HepG2 (cell line): ENCODE measurements at regions not wholly inside any gene's neighbourhood (a gene's known extent, or its start where the extent isn't known, plus 50 kb on each side); places are given as distances from the start of the nearest gene placed in this dataset.

Experiments
- CBX5 ChIP-seq: sonication (generic); formaldehyde crosslinking; IDR thresholded peaks from 2 replicates; pipeline ENCODE4 v1.4.0; 2020; ENCODE audit warnings: missing genetic modification reagents, borderline replicate concordance
- CREB1 ChIP-seq, 2 experiments: fragments of 450-650 bp in 1 of 2; IDR thresholded peaks; 2 replicates each; pipeline ENCODE4 v1.6.1; 2016 to 2017; ENCODE audit warnings: control low read depth in 1 of 2, mild to moderate bottlenecking in 1 of 2, missing compliant biosample characterization in 1 of 2, missing genetic modification characterization in 1 of 2
- FOXA3 ChIP-seq: IDR thresholded peaks from 2 replicates; pipeline ENCODE4 v1.6.1; 2016; ENCODE audit warnings: missing genetic modification reagents, missing compliant biosample characterization
- HMG20A ChIP-seq: IDR thresholded peaks from 2 replicates; pipeline ENCODE4 v1.6.1; 2016; ENCODE audit warnings: borderline replicate concordance
- HMGXB4 ChIP-seq, 2 experiments: sonication (generic) in 1 of 2; formaldehyde crosslinking in 1 of 2; IDR thresholded peaks; 2 replicates each; pipeline versions ENCODE4 v1.4.0 to v1.6.1; 2018 to 2020; ENCODE audit warnings: missing genetic modification reagents in 2 of 2, borderline replicate concordance in 1 of 2, low read depth in 1 of 2, mild to moderate bottlenecking in 1 of 2, missing biosample characterization in 1 of 2
- LCORL ChIP-seq, 2 experiments: fragments of 450-650 bp in 1 of 2; sonication (generic) in 1 of 2; formaldehyde crosslinking in 1 of 2; IDR thresholded peaks; 2 replicates each; pipeline versions ENCODE4 v1.5.0 to v1.6.1; 2017 to 2020; ENCODE audit warnings: antibody characterized with exemption in 1 of 2, missing genetic modification reagents in 1 of 2
- MIXL1 ChIP-seq: IDR thresholded peaks from 2 replicates; pipeline ENCODE4 v1.6.1; 2016
- NFKBIZ ChIP-seq: IDR thresholded peaks from 2 replicates; pipeline ENCODE4 v1.6.1; 2018; ENCODE audit warnings: missing genetic modification reagents, missing compliant biosample characterization
- POGK ChIP-seq: sonication (generic); formaldehyde crosslinking; conservative IDR thresholded peaks from 2 replicates; pipeline ENCODE4 v1.8.0; 2022; ENCODE audit warnings: mild to moderate bottlenecking, moderate library complexity, missing genetic modification reagents
- TBP ChIP-seq: sonication (generic); formaldehyde crosslinking; IDR thresholded peaks from 2 replicates; pipeline ENCODE4 v1.5.0; 2020; ENCODE audit warnings: missing genetic modification reagents
- ZNF180 ChIP-seq: sonication (generic); formaldehyde crosslinking; IDR thresholded peaks from 2 replicates; pipeline ENCODE4 v1.4.0; 2020; ENCODE audit warnings: low read depth, missing genetic modification reagents, borderline replicate concordance
- ZNF496 ChIP-seq: sonication (generic); formaldehyde crosslinking; IDR thresholded peaks from 2 replicates; pipeline ENCODE4 v1.8.1; 2023; ENCODE audit warnings: mild to moderate bottlenecking, moderate library complexity, missing genetic modification reagents; ENCODE audit not compliant: insufficient replicate concordance
- ZNF510 ChIP-seq: sonication (generic); formaldehyde crosslinking; IDR thresholded peaks from 2 replicates; pipeline ENCODE4 v1.4.0; 2020; ENCODE audit warnings: low read depth, mild to moderate bottlenecking, missing genetic modification reagents
- TF ChIP-seq, protein P1 (sequence below): sonication (generic); formaldehyde crosslinking; IDR thresholded peaks from 2 replicates; pipeline ENCODE4 v1.8.1; 2023; ENCODE audit warnings: mild to moderate bottlenecking, moderate library complexity, missing genetic modification reagents
- TF ChIP-seq, protein P2 (sequence below): sonication (generic); formaldehyde crosslinking; IDR thresholded peaks from 2 replicates; pipeline ENCODE4 v1.4.0; 2020; ENCODE audit warnings: missing genetic modification reagents, borderline replicate concordance
- TF ChIP-seq, protein P3 (sequence below): sonication (generic); formaldehyde crosslinking; conservative IDR thresholded peaks from 2 replicates; pipeline ENCODE4 v1.4.0; 2020; ENCODE audit warnings: mild to moderate bottlenecking, missing genetic modification reagents, moderate library complexity

DNA sequence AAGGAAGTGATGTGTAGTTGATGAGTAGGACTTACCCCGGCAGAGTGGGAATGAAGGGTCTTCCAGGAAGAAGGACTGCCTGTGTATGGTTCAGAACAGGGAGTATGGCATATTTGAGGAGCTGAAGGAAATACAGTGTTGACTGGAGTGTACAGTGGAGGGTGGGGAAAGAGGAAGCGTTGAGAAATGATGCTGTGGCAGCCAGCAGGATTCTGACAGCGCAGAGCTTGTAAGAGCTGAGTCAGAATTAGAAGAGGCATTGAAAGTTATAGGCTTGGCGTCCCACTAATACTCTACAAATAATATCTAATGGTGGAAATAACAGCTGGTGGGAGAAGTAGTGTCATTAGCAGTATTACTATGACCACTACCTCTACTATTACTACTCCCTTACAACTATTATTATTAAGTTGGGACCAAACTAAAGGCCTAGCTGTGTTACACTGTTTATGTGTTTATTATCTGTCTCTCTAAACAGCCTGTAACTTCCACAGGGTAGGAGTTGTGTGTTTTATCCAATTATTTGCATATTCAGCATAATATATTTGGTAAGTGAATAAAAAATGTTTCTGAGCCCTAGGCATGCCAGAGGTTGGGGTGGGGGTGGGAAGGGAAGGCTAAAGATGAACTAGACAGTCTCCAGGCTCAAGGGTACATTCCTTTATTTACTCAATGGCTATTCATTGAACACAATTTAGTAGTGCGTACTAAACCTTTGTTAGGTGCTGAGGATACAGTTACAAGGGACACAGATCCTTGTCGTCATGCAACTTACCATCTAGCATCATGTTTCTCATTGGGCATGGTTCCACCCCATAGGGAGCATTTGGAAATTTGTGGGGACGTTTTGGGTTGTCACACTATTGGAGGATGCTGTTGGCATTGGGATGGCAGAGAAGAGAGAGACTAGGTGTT lies 428.8 kb upstream of the ONECUT1 start (continued):
- TF ChIP-seq, protein P1, sequence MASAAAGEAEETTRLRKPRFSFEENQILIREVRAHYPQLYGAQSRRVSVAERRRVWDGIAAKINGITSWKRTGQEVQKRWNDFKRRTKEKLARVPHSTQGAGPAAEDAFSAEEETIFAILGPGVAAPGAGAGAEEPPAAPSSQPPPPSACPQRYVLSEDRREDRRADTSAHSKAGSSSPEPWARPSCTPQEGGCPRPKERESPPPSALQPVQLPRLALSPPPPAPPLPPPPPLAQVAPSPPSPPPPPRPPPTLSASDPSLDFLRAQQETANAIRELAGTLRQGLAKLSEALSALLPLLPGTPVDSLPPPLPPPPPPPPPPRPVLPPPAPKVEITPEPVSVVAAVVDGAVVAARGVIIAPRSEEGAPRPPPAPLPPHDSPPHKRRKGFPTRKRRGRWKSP, result no peak
- TF ChIP-seq, protein P2, sequence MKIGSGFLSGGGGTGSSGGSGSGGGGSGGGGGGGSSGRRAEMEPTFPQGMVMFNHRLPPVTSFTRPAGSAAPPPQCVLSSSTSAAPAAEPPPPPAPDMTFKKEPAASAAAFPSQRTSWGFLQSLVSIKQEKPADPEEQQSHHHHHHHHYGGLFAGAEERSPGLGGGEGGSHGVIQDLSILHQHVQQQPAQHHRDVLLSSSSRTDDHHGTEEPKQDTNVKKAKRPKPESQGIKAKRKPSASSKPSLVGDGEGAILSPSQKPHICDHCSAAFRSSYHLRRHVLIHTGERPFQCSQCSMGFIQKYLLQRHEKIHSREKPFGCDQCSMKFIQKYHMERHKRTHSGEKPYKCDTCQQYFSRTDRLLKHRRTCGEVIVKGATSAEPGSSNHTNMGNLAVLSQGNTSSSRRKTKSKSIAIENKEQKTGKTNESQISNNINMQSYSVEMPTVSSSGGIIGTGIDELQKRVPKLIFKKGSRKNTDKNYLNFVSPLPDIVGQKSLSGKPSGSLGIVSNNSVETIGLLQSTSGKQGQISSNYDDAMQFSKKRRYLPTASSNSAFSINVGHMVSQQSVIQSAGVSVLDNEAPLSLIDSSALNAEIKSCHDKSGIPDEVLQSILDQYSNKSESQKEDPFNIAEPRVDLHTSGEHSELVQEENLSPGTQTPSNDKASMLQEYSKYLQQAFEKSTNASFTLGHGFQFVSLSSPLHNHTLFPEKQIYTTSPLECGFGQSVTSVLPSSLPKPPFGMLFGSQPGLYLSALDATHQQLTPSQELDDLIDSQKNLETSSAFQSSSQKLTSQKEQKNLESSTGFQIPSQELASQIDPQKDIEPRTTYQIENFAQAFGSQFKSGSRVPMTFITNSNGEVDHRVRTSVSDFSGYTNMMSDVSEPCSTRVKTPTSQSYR (CRISPR knock-in tag), result peak; percentile 67; the same call in 1 of the 2 replicates
- no peak for TF ChIP-seq TBP
- TF ChIP-seq LCORL (IDR thresholded peaks at IDR 0.05), result no peak
- no peak for TF ChIP-seq LCORL (CRISPR knock-in tag; IDR thresholded peaks at IDR 0.05)
- TF ChIP-seq, protein P3, sequence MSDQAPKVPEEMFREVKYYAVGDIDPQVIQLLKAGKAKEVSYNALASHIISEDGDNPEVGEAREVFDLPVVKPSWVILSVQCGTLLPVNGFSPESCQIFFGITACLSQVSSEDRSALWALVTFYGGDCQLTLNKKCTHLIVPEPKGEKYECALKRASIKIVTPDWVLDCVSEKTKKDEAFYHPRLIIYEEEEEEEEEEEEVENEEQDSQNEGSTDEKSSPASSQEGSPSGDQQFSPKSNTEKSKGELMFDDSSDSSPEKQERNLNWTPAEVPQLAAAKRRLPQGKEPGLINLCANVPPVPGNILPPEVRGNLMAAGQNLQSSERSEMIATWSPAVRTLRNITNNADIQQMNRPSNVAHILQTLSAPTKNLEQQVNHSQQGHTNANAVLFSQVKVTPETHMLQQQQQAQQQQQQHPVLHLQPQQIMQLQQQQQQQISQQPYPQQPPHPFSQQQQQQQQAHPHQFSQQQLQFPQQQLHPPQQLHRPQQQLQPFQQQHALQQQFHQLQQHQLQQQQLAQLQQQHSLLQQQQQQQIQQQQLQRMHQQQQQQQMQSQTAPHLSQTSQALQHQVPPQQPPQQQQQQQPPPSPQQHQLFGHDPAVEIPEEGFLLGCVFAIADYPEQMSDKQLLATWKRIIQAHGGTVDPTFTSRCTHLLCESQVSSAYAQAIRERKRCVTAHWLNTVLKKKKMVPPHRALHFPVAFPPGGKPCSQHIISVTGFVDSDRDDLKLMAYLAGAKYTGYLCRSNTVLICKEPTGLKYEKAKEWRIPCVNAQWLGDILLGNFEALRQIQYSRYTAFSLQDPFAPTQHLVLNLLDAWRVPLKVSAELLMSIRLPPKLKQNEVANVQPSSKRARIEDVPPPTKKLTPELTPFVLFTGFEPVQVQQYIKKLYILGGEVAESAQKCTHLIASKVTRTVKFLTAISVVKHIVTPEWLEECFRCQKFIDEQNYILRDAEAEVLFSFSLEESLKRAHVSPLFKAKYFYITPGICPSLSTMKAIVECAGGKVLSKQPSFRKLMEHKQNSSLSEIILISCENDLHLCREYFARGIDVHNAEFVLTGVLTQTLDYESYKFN (CRISPR knock-in tag), result peak; percentile 75
- no peak for TF ChIP-seq ZNF180 (CRISPR knock-in tag)
- no peak for TF ChIP-seq HMGXB4 (CRISPR knock-in tag; IDR thresholded peaks at IDR 0.05; ENCODE audit: borderline replicate concordance in 1 of 2, low read depth in 1 of 2)
- no peak for TF ChIP-seq NFKBIZ
- TF ChIP-seq POGK (CRISPR knock-in tag), result 0 out of 2 replicates have a peak, but pooled peaks have one; percentile 36
- TF ChIP-seq HMG20A, result peak; percentile 28; the same call in 1 of the 2 replicates
- TF ChIP-seq MIXL1 (CRISPR knock-in tag), result no peak
- no peak for TF ChIP-seq CREB1 (IDR thresholded peaks at IDR 0.05)
- TF ChIP-seq CREB1 (CRISPR knock-in tag; IDR thresholded peaks at IDR 0.05), result no peak
- TF ChIP-seq ZNF510, result no peak
- TF ChIP-seq ZNF496 (CRISPR knock-in tag), result no peak
- TF ChIP-seq FOXA3, result peak; percentile 81
- TF ChIP-seq CBX5 (CRISPR knock-in tag), result no peak
